OCI-LY3 (cell line): ENCODE measurements at regions not wholly inside any gene's neighbourhood (a gene's known extent, or its start where the extent isn't known, plus 50 kb on each side); places are given as distances from the start of the nearest gene placed in this dataset.

Experiments
- EZH2phosphoT487 ChIP-seq: fragments of 200-600 bp; shearing (Covaris generic); IDR thresholded peaks from 2 replicates; pipeline ENCODE4 v1.6.1; 2018; ENCODE audit warnings: antibody characterized with exemption, mixed run types, low read depth
- TF ChIP-seq, protein P1 (sequence below): fragments of 200-600, 300-600 bp; sonication (generic); IDR thresholded peaks from 2 replicates; pipeline ENCODE4 v1.5.1; 2014; ENCODE audit warnings: antibody characterized with exemption, low read length, low read depth

DNA sequence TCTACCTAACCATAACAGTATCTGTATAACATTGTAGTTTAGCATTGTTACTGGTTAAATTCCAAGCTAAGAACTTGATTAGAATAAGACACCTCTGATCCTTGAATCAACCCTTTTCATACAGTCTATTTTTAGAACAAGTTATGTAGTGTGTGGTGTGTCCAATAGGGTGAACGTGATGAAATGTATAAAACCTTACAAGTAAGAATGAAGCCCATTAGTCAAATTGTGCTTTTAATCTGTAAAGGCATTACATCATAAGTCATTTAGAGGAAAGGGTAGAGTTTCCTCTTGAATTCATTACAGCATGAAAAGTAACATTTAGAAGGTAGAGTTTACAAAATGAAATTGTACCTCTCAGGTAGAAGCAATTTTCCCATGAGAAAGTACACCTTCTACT is 479.2 kb downstream of the LTN1 start:
- TF ChIP-seq, protein P1, sequence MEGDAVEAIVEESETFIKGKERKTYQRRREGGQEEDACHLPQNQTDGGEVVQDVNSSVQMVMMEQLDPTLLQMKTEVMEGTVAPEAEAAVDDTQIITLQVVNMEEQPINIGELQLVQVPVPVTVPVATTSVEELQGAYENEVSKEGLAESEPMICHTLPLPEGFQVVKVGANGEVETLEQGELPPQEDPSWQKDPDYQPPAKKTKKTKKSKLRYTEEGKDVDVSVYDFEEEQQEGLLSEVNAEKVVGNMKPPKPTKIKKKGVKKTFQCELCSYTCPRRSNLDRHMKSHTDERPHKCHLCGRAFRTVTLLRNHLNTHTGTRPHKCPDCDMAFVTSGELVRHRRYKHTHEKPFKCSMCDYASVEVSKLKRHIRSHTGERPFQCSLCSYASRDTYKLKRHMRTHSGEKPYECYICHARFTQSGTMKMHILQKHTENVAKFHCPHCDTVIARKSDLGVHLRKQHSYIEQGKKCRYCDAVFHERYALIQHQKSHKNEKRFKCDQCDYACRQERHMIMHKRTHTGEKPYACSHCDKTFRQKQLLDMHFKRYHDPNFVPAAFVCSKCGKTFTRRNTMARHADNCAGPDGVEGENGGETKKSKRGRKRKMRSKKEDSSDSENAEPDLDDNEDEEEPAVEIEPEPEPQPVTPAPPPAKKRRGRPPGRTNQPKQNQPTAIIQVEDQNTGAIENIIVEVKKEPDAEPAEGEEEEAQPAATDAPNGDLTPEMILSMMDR: no peak
- TF ChIP-seq EZH2phosphoT487: no peak
